AG04450 (cell line): ENCODE measurements at regions not wholly inside any gene's neighbourhood (a gene's known extent, or its start where the extent isn't known, plus 50 kb on each side); places are given as distances from the start of the nearest gene placed in this dataset.
"Not testable (repeated sequence)": the region's sequence is repeated elsewhere in the genome, so short reads cannot be mapped to it uniquely, and the experiment has no call there.

Experiments
- CTCF ChIA-PET: fragments of 300-600, 350-600 bp; formaldehyde crosslinking; extraction: SDS; loops from one replicate; lab custom pipeline; 2022; ENCODE audit warnings: antibody characterized with exemption, inconsistent platforms; lab: Charles Lee
- POLR2A ChIA-PET: fragments of 350-600 bp; formaldehyde crosslinking; extraction: SDS; loops from one replicate; lab custom pipeline; 2021; ENCODE audit warnings: antibody characterized with exemption, inconsistent platforms; lab: Yijun Ruan, JAX
- DNase-seq: peaks from one replicate; pipeline ENCODE4 v3.0.0-alpha.2; 2011; ENCODE audit warnings: low read depth, low spot score
- H3K27ac ChIP-seq: one replicate; pipeline ENCODE4 v1.5.1; 2012; ENCODE audit warnings: low read depth, low read length, control low read depth
- H3K27me3 ChIP-seq: one replicate; pipeline ENCODE4 v1.6.0; 2012; ENCODE audit warnings: low read length; ENCODE audit not compliant: control insufficient read depth, insufficient read depth
- H3K4me3 ChIP-seq: 2 replicates; pipeline ENCODE4 v1.5.1; 2011; ENCODE audit warnings: mild to moderate bottlenecking, low read depth, low read length, control low read depth
- H3K9me3 ChIP-seq: 2 replicates; pipeline ENCODE4 v1.5.1; 2012; ENCODE audit warnings: low read length; ENCODE audit not compliant: control insufficient read depth, insufficient read depth
- CTCF ChIP-seq: IDR thresholded peaks from 2 replicates; pipeline ENCODE4 v1.5.1; 2011; ENCODE audit warnings: low read depth, low read length, control low read depth, inconsistent platforms

GRCh38 chr3:25913179-25913578, 123.3 kb downstream of the OXSM start:
- ChIA-PET POLR2A (no interaction called here), CTCF (no interaction called here)
- DNase-seq, result no peak
- Histone ChIP-seq H3K27me3 (no peaks in the 10 kb centered on the region), H3K9me3 (no peaks in the 10 kb centered on the region), H3K4me3 (no peak overlapping the region), H3K27ac (no peak overlapping the region)
- TF ChIP-seq CTCF, result no peak

GRCh38 chr3:25915673-25916072, 125.8 kb downstream of the OXSM start:
- no peak for DNase-seq
- Histone ChIP-seq H3K27me3 (no peaks in the 10 kb centered on the region), H3K4me3 (no peak overlapping the region), H3K9me3 (no peaks in the 10 kb centered on the region), H3K27ac (no peak overlapping the region)
- CTCF ChIA-PET, result no interaction called here
- no peak for TF ChIP-seq CTCF
- POLR2A ChIA-PET, result no interaction called here

GRCh38 chr3:25916321-25916720, 126.4 kb downstream of the OXSM start:
- no peak for DNase-seq
- ChIA-PET CTCF (interaction anchor here (1.3 kb wide), 1 partner anchor 61 kb away, joined by 4 read pairs; no protein-coding TSS in a partner anchor), POLR2A (no interaction called here)
- no peak overlapping the region for H3K27ac ChIP-seq
- H3K4me3 ChIP-seq, result no peak overlapping the region
- no peak for TF ChIP-seq CTCF
- no peaks in the 10 kb centered on the region for H3K9me3 ChIP-seq
- no peaks in the 10 kb centered on the region for H3K27me3 ChIP-seq

- H3K27ac ChIP-seq, H3K27me3 ChIP-seq, POLR2A ChIA-PET, H3K4me3 ChIP-seq, H3K9me3 ChIP-seq, DNase-seq, CTCF ChIA-PET: not testable (repeated sequence)
These were observed 142.1 kb downstream of the OXSM start for GRCh38 chr3:25931967-25932366.

- CTCF ChIA-PET, result no interaction called here
- no peak for DNase-seq
- H3K4me3 ChIP-seq, result no peak overlapping the region
These were observed 148.9 kb downstream of the OXSM start for GRCh38 chr3:25938566-25939325.

More at GRCh38 chr3:25938566-25939325, 148.9 kb downstream of the OXSM start:
- no peak for TF ChIP-seq CTCF
- Histone ChIP-seq H3K27me3 (no peaks in the 10 kb centered on the region), H3K27ac (no peak overlapping the region), H3K9me3 (no peaks in the 10 kb centered on the region)
- POLR2A ChIA-PET, result no interaction called here
